Kidney epithelial cell (primary cell): ENCODE measurements at regions not wholly inside any gene's neighbourhood (a gene's known extent, or its start where the extent isn't known, plus 50 kb on each side); places are given as distances from the start of the nearest gene placed in this dataset.

ENCODE experiments used
- DNase-seq: peaks from one replicate; pipeline ENCODE4 v3.0.0-alpha.2; 2010; ENCODE audit warnings: low read depth
- H3K27me3 ChIP-seq: 2 replicates; pipeline ENCODE4 v1.6.0; 2011; ENCODE audit warnings: low read length; ENCODE audit not compliant: control insufficient read depth, insufficient read depth
- H3K36me3 ChIP-seq: 2 replicates; pipeline ENCODE4 v1.5.1; 2011; ENCODE audit warnings: low read length; ENCODE audit not compliant: control insufficient read depth, insufficient read depth
- H3K4me3 ChIP-seq: 2 replicates; pipeline ENCODE4 v1.5.1; 2011; ENCODE audit warnings: low read depth, mild to moderate bottlenecking, control low read depth, low read length
- CTCF ChIP-seq: IDR thresholded peaks from 2 replicates; pipeline ENCODE4 v1.5.1; 2011; ENCODE audit warnings: mild to moderate bottlenecking, moderate library complexity, low read length, control low read depth, inconsistent platforms; ENCODE audit not compliant: insufficient read depth, poor library complexity, severe bottlenecking

- H3K36me3 ChIP-seq = no peaks in the 10 kb centered on the region
- H3K27me3 ChIP-seq = no peaks in the 10 kb centered on the region
- DNase-seq = no peak
- TF ChIP-seq CTCF = no peak
- H3K4me3 ChIP-seq = no peak overlapping the region
Observed at GRCh38 chr2:239882781-239883180, 142.4 kb downstream of the NDUFA10 start.

- DNase-seq = no peak
- peak; percentile 30 for TF ChIP-seq CTCF
- H3K27me3 ChIP-seq = no peaks in the 10 kb centered on the region
- H3K36me3 ChIP-seq = no peaks in the 10 kb centered on the region
- no peak overlapping the region for H3K4me3 ChIP-seq
Observed at GRCh38 chr2:239882331-239882732, 142.8 kb downstream of the NDUFA10 start.

- no peaks in the 10 kb centered on the region for H3K27me3 ChIP-seq
- no peak for TF ChIP-seq CTCF
- no peak for DNase-seq
- H3K4me3 ChIP-seq = no peak overlapping the region
- no peaks in the 10 kb centered on the region for H3K36me3 ChIP-seq
Observed at GRCh38 chr2:239881561-239882320, 143.4 kb downstream of the NDUFA10 start.

DNA sequence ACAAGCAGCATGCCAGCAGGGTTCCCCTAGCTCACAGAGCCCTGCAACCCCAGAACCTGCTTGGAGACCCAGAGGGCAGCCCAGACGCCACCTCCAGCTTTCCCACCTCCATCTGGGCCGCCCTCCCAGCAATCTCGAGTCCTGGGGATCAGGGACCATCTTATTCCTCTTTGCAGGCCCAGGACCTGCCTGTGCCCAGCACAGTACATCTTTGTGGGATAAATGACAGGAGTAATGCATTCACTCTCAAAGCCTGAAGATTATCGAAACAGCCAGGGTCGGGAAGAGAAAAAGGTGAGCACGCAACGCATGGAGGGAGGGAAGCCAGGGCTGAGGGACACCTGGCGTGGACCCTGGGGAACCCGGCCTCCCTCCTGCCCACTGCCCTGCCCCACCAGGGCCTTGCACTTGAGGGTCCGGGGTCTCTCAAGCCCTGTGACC lies 144.1 kb downstream of the NDUFA10 start:
- Histone ChIP-seq H3K4me3 (no peak overlapping the region), H3K36me3 (no peaks in the 10 kb centered on the region), H3K27me3 (no peaks in the 10 kb centered on the region)
- no peak for DNase-seq
- no peak for TF ChIP-seq CTCF

GRCh38 chr2:239880396-239880795 lies 144.7 kb downstream of the NDUFA10 start:
- Histone ChIP-seq H3K27me3 (no peaks in the 10 kb centered on the region), H3K36me3 (no peaks in the 10 kb centered on the region), H3K4me3 (no peak overlapping the region)
- no peak for DNase-seq
- TF ChIP-seq CTCF = no peak
